HepG2 (cell line): ENCODE measurements at regions not wholly inside any gene's neighbourhood (a gene's known extent, or its start where the extent isn't known, plus 50 kb on each side); places are given as distances from the start of the nearest gene placed in this dataset.

ENCODE experiments used
- ATAC-seq: fragments of 200-7000 bp; cut with Tn5 transposase; 3 replicates; pipeline ENCODE4 v1.9.1; 2020; ENCODE audit warnings: mild to moderate bottlenecking, moderate library complexity
- BruUV-seq: library from RNA; stranded (reverse); fragments of 400-500 nt; replicated peaks from 2 replicates; lab custom pipeline; 2021; lab: Mats Ljungman, UMichigan
- CTCF ChIA-PET: fragments of 300-600 bp; formaldehyde crosslinking; extraction: SDS; loops from one replicate; lab custom pipeline; 2021; ENCODE audit warnings: low total read pairs, inconsistent platforms, low intra/inter-chr PET ratio; lab: Yijun Ruan, JAX
- POLR2A ChIA-PET: fragments of 350-600 bp; sonication (Branson Sonifier 250); formaldehyde crosslinking; loops from one replicate; lab custom pipeline; 2020; ENCODE audit warnings: antibody characterized with exemption, inconsistent platforms; lab: Yijun Ruan, JAX
- DNase-seq: peaks from one replicate; pipeline ENCODE4 v3.0.0-alpha.2; 2015; ENCODE audit warnings: low spot score
- FAIRE-seq: peaks from 3 replicates; lab custom pipeline; 2011; peaks lifted over from hg19 to GRCh38; lab: Jason Lieb, UNC
- H2AFZ ChIP-seq: one replicate; pipeline ENCODE4 v1.6.1; 2011; ENCODE audit warnings: low read length, inconsistent platforms
- H3K27ac ChIP-seq: fragments of 300-600 bp; 3 replicates; pipeline ENCODE4 v1.8.0; 2011; ENCODE audit warnings: mixed run types, mild to moderate bottlenecking, mixed read lengths, low read length, inconsistent platforms; ENCODE audit not compliant: insufficient read depth; ENCODE audit errors: extremely low read length
- H3K27me3 ChIP-seq, 2 experiments: fragments of 200-600 bp in 1 of 2; 2 replicates in 1 of 2; 3 replicates in 1 of 2; pipeline versions ENCODE4 v1.6.0 to v1.8.0; 2011; ENCODE audit warnings: low read length in 2 of 2, mild to moderate bottlenecking in 2 of 2, moderate library complexity in 2 of 2, inconsistent platforms in 1 of 2; ENCODE audit not compliant: insufficient read depth in 2 of 2, control insufficient read depth in 1 of 2
- H3K36me3 ChIP-seq, 2 experiments: fragments of 200-600 bp in 1 of 2; replicated peaks in 1 of 2; 2 replicates in 1 of 2; 3 replicates in 1 of 2; pipeline versions ENCODE4 v1.5.1 to v1.8.0; 2011; ENCODE audit warnings: low read length in 2 of 2, inconsistent platforms in 1 of 2; ENCODE audit not compliant: insufficient read depth in 2 of 2, control insufficient read depth in 1 of 2
- H3K4me1 ChIP-seq: 2 replicates; pipeline ENCODE4 v1.5.1; 2012; ENCODE audit warnings: low read length, inconsistent platforms; ENCODE audit not compliant: insufficient read depth
- H3K4me2 ChIP-seq: 2 replicates; pipeline ENCODE4 v1.6.0; 2011; ENCODE audit warnings: low read depth, low read length, inconsistent platforms
- H3K4me3 ChIP-seq, 3 experiments: fragments of 200-600 bp in 1 of 3; sonication (generic), shearing (Covaris generic) in 1 of 3; replicated peaks in 1 of 3; 2 replicates each; pipeline ENCODE4 v1.5.1; 2011 to 2016; ENCODE audit warnings: low read length in 3 of 3, inconsistent platforms in 2 of 3, low read depth in 2 of 3, mild to moderate bottlenecking in 2 of 3, control low read depth in 1 of 3, mixed read lengths in 1 of 3; ENCODE audit not compliant: insufficient read depth in 1 of 3
- H3K79me2 ChIP-seq: one replicate; pipeline ENCODE4 v1.6.1; 2011; ENCODE audit warnings: low read length, inconsistent platforms; ENCODE audit not compliant: insufficient read depth
- H3K9ac ChIP-seq: 2 replicates; pipeline ENCODE4 v1.6.0; 2011; ENCODE audit warnings: mild to moderate bottlenecking, low read depth, low read length, inconsistent platforms; ENCODE audit not compliant: insufficient read depth
- H3K9me3 ChIP-seq: 2 replicates; pipeline ENCODE4 v1.5.1; 2012; ENCODE audit warnings: mild to moderate bottlenecking, low read length
- H4K20me1 ChIP-seq: 2 replicates; pipeline ENCODE4 v1.6.0; 2011; ENCODE audit warnings: inconsistent platforms, mild to moderate bottlenecking, low read length, moderate library complexity; ENCODE audit not compliant: insufficient read depth
- BHLHE40 ChIP-seq: IDR thresholded peaks from 2 replicates; pipeline ENCODE4 v1.6.1; 2011; ENCODE audit warnings: low read length, improper control_type of control experiment
- NR1H2 ChIP-seq: sonication (generic); formaldehyde crosslinking; IDR thresholded peaks from 2 replicates; pipeline ENCODE4 v1.8.1; 2022; ENCODE audit warnings: low read depth, missing genetic modification reagents, borderline replicate concordance
- POGZ ChIP-seq: sonication (generic); formaldehyde crosslinking; IDR thresholded peaks from 2 replicates; pipeline ENCODE4 v1.4.0; 2020; ENCODE audit warnings: mild to moderate bottlenecking, missing genetic modification reagents
- SALL1 ChIP-seq: sonication (generic); formaldehyde crosslinking; IDR thresholded peaks from 2 replicates; pipeline ENCODE4 v1.8.0; 2022; ENCODE audit warnings: mild to moderate bottlenecking, missing genetic modification reagents
- ZNF510 ChIP-seq: sonication (generic); formaldehyde crosslinking; IDR thresholded peaks from 2 replicates; pipeline ENCODE4 v1.4.0; 2020; ENCODE audit warnings: low read depth, mild to moderate bottlenecking, missing genetic modification reagents
- ZNF563 ChIP-seq: sonication (generic); formaldehyde crosslinking; IDR thresholded peaks from 2 replicates; pipeline ENCODE4 v1.8.0; 2022; ENCODE audit warnings: mild to moderate bottlenecking, moderate library complexity, missing genetic modification reagents
- WGBS: methylation state at CpG from one replicate; pipeline ENCODE4 v1.1.6; 2017; ENCODE audit warnings: low lambda C conversion rate; 5-methylcytosine and 5-hydroxymethylcytosine counted together
- in situ Hi-C: cut with HindIII; loops from 2 replicates; pipeline ENCODE4 v1.10.0; 2017; ENCODE audit warnings: low pct_unique_long_range_greater_than_20kb; ENCODE audit not compliant: extremely low pct_ligation_motif_present
- intact Hi-C: fragments of 100-400 bp; cut with micrococcal nuclease; formaldehyde crosslinking; loops from one replicate; pipeline ENCODE4 v1.10.0; 2022; ENCODE audit not compliant: unreplicated experiment
- TF ChIP-seq, protein P1 (sequence below): sonication (generic); formaldehyde crosslinking; IDR thresholded peaks from 2 replicates; pipeline ENCODE4 v1.4.0; 2020; ENCODE audit warnings: mild to moderate bottlenecking, missing genetic modification reagents
- TF ChIP-seq, protein P2 (sequence below): IDR thresholded peaks from 2 replicates; pipeline ENCODE4 v1.6.1; 2016; ENCODE audit warnings: missing biosample characterization, missing genetic modification reagents, low read depth
- TF ChIP-seq, protein P3 (sequence below): sonication (generic); formaldehyde crosslinking; IDR thresholded peaks from 2 replicates; pipeline ENCODE4 v1.5.0; 2020; ENCODE audit warnings: missing genetic modification reagents, mild to moderate bottlenecking, borderline replicate concordance
- TF ChIP-seq, protein P4 (sequence below): sonication (generic); formaldehyde crosslinking; IDR thresholded peaks from 2 replicates; pipeline ENCODE4 v1.5.0; 2020; ENCODE audit warnings: missing genetic modification reagents
- TF ChIP-seq, protein P5 (sequence below): sonication (generic); formaldehyde crosslinking; IDR thresholded peaks from 2 replicates; pipeline ENCODE4 v1.9.0; 2021; ENCODE audit warnings: missing genetic modification reagents, borderline replicate concordance

DNA sequence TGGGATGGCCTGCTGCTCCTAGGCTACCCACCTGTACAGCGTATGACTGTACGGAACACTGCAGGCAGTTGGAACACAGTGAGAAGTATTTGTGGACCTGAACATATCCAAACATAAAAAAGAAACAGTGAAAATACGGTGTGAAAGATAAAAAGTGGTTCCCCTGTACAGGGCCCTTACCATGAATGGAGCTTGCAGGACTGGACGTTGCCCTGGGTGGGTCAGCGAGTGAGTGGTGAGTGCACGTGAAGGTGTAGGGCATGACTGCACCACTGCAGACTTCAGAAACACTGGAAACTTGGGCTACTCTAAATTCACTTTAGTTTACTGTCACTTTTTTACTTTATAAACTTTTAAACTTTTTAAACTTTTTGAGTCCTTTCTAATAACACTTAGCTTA, 71.2 kb upstream of the SLC6A6 start:
- peak; percentile 30; the same call in 1 of the 3 replicates for ATAC-seq
- H2AFZ ChIP-seq = no peak overlapping the region
- TF ChIP-seq ZNF563 (CRISPR knock-in tag) (no peak), BHLHE40 (peak; percentile 15; the same call in 1 of the 2 replicates), SALL1 (CRISPR knock-in tag) (0 out of 2 replicates have a peak, but pooled peaks have one; percentile 16)
- 11% methylated on average over 6 of the region's 6 CpGs for WGBS
- intact Hi-C loops = no loop called here
- H3K4me3 ChIP-seq = no peak overlapping the region
- H3K9ac ChIP-seq = no peak overlapping the region
- H3K79me2 ChIP-seq = no peaks in the 10 kb centered on the region
- H3K4me2 ChIP-seq = no peak overlapping the region
- no peaks in the 10 kb centered on the region for H3K9me3 ChIP-seq
- no TSS peak for BruUV-seq
- peaks cover 18% of the 10 kb centered on the region for H3K4me1 ChIP-seq
- in situ Hi-C loops = no loop called here
- ChIA-PET POLR2A (no interaction called here), CTCF (no interaction called here)
- no peaks in the 10 kb centered on the region for H4K20me1 ChIP-seq
- H3K27me3 ChIP-seq = no peaks in the 10 kb centered on the region
- H3K27ac ChIP-seq = no peak overlapping the region
- H3K36me3 ChIP-seq = no peaks in the 10 kb centered on the region
- DNase-seq = no peak
- FAIRE-seq = no peak

DNA sequence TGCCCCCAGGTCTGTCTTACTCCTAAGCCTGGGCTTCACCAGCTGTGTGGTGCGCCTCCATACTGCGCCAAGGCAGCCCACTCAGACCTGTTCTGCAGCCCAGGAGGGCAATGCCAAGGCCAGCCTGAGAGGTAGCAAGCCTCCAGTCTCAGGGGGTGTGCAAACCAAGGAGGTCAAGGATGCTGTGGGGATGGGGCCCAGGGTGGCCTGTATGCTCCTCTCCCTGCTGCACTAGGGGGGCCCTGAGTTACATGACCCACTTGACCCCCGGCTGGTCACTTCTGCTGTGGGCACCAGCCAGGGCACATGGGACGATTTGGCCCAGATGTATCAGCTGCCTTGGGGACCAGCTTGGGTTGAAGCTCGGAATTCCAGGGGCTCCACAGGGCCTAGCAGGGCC, 70.0 kb upstream of the SLC6A6 start:
- Histone ChIP-seq H3K9ac (no peak overlapping the region), H3K79me2 (no peaks in the 10 kb centered on the region), H2AFZ (no peak overlapping the region), H3K27ac (no peak overlapping the region), H3K27me3 (peaks cover 0 to 3% of the 10 kb centered on the region in 2 experiments; a peak in 1 of 5 replicates), H3K36me3 (no peaks in the 10 kb centered on the region), H3K4me1 (peaks cover 27% of the 10 kb centered on the region), H4K20me1 (no peaks in the 10 kb centered on the region), H3K4me2 (no peak overlapping the region), H3K9me3 (no peaks in the 10 kb centered on the region), H3K4me3 (no peak overlapping the region)
- WGBS = no CpG with 5 or more reads among the region's 5 CpGs
- no peak for ATAC-seq
- no TSS peak for BruUV-seq
- intact Hi-C loops = no loop called here
- in situ Hi-C loops = no loop called here
- DNase-seq = no peak
- ChIA-PET CTCF (no interaction called here), POLR2A (no interaction called here)
- FAIRE-seq = no peak
- TF ChIP-seq, protein P1, sequence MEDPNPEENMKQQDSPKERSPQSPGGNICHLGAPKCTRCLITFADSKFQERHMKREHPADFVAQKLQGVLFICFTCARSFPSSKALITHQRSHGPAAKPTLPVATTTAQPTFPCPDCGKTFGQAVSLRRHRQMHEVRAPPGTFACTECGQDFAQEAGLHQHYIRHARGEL (CRISPR knock-in tag) = no peak
- TF ChIP-seq ZNF510 (CRISPR knock-in tag) (no peak), NR1H2 (CRISPR knock-in tag) (no peak), POGZ (no peak)
- TF ChIP-seq, protein P2, sequence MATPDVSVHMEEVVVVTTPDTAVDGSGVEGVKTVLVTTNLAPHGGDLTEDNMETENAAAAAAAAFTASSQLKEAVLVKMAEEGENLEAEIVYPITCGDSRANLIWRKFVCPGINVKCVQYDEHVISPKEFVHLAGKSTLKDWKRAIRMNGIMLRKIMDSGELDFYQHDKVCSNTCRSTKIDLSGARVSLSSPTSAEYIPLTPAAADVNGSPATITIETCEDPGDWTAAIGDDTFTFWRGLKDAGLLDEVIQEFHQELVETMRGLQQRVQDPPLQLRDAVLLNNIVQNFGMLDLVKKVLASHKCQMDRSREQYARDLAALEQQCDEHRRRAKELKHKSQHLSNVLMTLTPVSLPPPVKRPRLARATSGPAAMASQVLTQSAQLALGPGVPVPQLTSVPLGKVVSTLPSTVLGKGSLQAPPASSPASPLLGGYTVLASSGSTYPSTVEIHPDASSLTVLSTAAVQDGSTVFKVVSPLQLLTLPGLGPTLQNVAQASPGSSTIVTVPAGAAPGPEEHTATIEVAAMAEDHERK = no peak
- TF ChIP-seq, protein P3, sequence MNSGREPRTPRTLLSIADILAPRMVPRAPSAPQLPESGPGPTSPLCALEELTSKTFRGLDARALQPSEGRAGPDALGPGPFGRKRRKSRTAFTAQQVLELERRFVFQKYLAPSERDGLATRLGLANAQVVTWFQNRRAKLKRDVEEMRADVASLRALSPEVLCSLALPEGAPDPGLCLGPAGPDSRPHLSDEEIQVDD = no peak
- TF ChIP-seq, protein P4, sequence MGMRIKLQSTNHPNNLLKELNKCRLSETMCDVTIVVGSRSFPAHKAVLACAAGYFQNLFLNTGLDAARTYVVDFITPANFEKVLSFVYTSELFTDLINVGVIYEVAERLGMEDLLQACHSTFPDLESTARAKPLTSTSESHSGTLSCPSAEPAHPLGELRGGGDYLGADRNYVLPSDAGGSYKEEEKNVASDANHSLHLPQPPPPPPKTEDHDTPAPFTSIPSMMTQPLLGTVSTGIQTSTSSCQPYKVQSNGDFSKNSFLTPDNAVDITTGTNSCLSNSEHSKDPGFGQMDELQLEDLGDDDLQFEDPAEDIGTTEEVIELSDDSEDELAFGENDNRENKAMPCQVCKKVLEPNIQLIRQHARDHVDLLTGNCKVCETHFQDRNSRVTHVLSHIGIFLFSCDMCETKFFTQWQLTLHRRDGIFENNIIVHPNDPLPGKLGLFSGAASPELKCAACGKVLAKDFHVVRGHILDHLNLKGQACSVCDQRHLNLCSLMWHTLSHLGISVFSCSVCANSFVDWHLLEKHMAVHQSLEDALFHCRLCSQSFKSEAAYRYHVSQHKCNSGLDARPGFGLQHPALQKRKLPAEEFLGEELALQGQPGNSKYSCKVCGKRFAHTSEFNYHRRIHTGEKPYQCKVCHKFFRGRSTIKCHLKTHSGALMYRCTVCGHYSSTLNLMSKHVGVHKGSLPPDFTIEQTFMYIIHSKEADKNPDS = no peak
- TF ChIP-seq, protein P5, sequence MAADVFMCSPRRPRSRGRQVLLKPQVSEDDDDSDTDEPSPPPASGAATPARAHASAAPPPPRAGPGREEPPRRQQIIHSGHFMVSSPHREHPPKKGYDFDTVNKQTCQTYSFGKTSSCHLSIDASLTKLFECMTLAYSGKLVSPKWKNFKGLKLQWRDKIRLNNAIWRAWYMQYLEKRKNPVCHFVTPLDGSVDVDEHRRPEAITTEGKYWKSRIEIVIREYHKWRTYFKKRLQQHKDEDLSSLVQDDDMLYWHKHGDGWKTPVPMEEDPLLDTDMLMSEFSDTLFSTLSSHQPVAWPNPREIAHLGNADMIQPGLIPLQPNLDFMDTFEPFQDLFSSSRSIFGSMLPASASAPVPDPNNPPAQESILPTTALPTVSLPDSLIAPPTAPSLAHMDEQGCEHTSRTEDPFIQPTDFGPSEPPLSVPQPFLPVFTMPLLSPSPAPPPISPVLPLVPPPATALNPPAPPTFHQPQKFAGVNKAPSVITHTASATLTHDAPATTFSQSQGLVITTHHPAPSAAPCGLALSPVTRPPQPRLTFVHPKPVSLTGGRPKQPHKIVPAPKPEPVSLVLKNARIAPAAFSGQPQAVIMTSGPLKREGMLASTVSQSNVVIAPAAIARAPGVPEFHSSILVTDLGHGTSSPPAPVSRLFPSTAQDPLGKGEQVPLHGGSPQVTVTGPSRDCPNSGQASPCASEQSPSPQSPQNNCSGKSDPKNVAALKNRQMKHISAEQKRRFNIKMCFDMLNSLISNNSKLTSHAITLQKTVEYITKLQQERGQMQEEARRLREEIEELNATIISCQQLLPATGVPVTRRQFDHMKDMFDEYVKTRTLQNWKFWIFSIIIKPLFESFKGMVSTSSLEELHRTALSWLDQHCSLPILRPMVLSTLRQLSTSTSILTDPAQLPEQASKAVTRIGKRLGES (CRISPR knock-in tag) = no peak
